K562 (cell line): ENCODE measurements at regions not wholly inside any gene's neighbourhood (a gene's known extent, or its start where the extent isn't known, plus 50 kb on each side); places are given as distances from the start of the nearest gene placed in this dataset.

Source experiments
- ARID1B ChIP-seq: fragments of 450-650 bp; IDR thresholded peaks from 2 replicates; pipeline ENCODE4 v1.6.1; 2016; ENCODE audit warnings: antibody characterized with exemption, mild to moderate bottlenecking, inconsistent platforms
- BRD9 ChIP-seq: fragments of 450-650 bp; IDR thresholded peaks from 2 replicates; pipeline ENCODE4 v1.6.1; 2018; ENCODE audit warnings: low read depth; ENCODE audit not compliant: partially characterized antibody
- CBFA2T3 ChIP-seq: fragments of 450-650 bp; IDR thresholded peaks from 2 replicates; pipeline ENCODE4 v1.6.1; 2017
- CTBP1 ChIP-seq: fragments of 450-650 bp; IDR thresholded peaks from 2 replicates; pipeline ENCODE4 v1.6.1; 2016; ENCODE audit warnings: borderline replicate concordance
- E2F5 ChIP-seq: sonication (generic); formaldehyde crosslinking; IDR thresholded peaks from 2 replicates; pipeline ENCODE4 v1.8.0; 2022; ENCODE audit warnings: mild to moderate bottlenecking, missing genetic modification reagents
- E2F8 ChIP-seq: fragments of 450-650 bp; IDR thresholded peaks from 2 replicates; pipeline ENCODE4 v1.7.1; 2018; ENCODE audit warnings: mild to moderate bottlenecking, low read depth; ENCODE audit not compliant: partially characterized antibody
- ETV1 ChIP-seq: fragments of 450-650 bp; conservative IDR thresholded peaks from 2 replicates; pipeline ENCODE4 v1.6.1; 2016; ENCODE audit warnings: missing genetic modification characterization, control low read depth, low read depth, missing compliant biosample characterization
- FOXK1 ChIP-seq: sonication (generic); formaldehyde crosslinking; IDR thresholded peaks from 2 replicates; pipeline ENCODE4 v1.8.0; 2022; ENCODE audit warnings: missing genetic modification reagents, mild to moderate bottlenecking, borderline replicate concordance
- HDAC2 ChIP-seq: fragments of 450-650 bp; IDR thresholded peaks from 2 replicates; pipeline ENCODE4 v1.6.1; 2016; ENCODE audit warnings: mild to moderate bottlenecking
- ILK ChIP-seq: fragments of 450-650 bp; IDR thresholded peaks from 2 replicates; pipeline ENCODE4 v1.6.1; 2016; ENCODE audit warnings: missing genetic modification characterization, low read depth, mild to moderate bottlenecking, missing compliant biosample characterization, moderate library complexity, borderline replicate concordance
- LEF1 ChIP-seq: fragments of 450-650 bp; IDR thresholded peaks from 2 replicates; pipeline ENCODE4 v1.6.1; 2016; ENCODE audit warnings: mild to moderate bottlenecking
- POLR2AphosphoS2 ChIP-seq: IDR thresholded peaks from 2 replicates; pipeline ENCODE4 v1.6.1; 2012; ENCODE audit warnings: low read length, improper control_type of control experiment
- POLR2B ChIP-seq: fragments of 450-650 bp; IDR thresholded peaks from 2 replicates; pipeline ENCODE4 v1.6.1; 2018; ENCODE audit warnings: low read depth; ENCODE audit not compliant: partially characterized antibody
- RBM17 ChIP-seq: fragments of 200-400 bp; formaldehyde crosslinking; IDR thresholded peaks from 2 replicates; pipeline ENCODE4 v1.6.1; 2017; ENCODE audit warnings: low read depth, mild to moderate bottlenecking, low read length, borderline replicate concordance
- RCOR1 ChIP-seq, 2 experiments: IDR thresholded peaks; 2 replicates each; pipeline ENCODE4 v1.6.1; 2012; ENCODE audit warnings: low read depth in 2 of 2, low read length in 2 of 2, borderline replicate concordance in 1 of 2, improper control_type of control experiment in 1 of 2
- SRSF9 ChIP-seq: fragments of 200-400 bp; formaldehyde crosslinking; IDR thresholded peaks from 2 replicates; pipeline ENCODE4 v1.6.1; 2017; ENCODE audit warnings: low read depth, low read length, borderline replicate concordance
- TCF3 ChIP-seq: sonication (generic); formaldehyde crosslinking; IDR thresholded peaks from 2 replicates; pipeline ENCODE4 v1.4.0; 2020; ENCODE audit warnings: mild to moderate bottlenecking, missing genetic modification reagents
- THRB ChIP-seq: fragments of 450-650 bp; formaldehyde crosslinking; conservative IDR thresholded peaks from 2 replicates; pipeline ENCODE4 v1.4.0; 2022; ENCODE audit warnings: mild to moderate bottlenecking, missing genetic modification characterization
- ZNF431 ChIP-seq: sonication (generic); formaldehyde crosslinking; IDR thresholded peaks from 2 replicates; pipeline ENCODE4 v1.8.0; 2022; ENCODE audit warnings: mild to moderate bottlenecking, missing genetic modification reagents
- ZNF77 ChIP-seq: fragments of 250-450 bp; sonication (Bioruptor Pico); IDR thresholded peaks from 2 replicates; pipeline ENCODE4 v1.5.0; 2020
- ZNF79 ChIP-seq: fragments of 250-450 bp; sonication (Bioruptor Pico); IDR thresholded peaks from 2 replicates; pipeline ENCODE4 v1.4.0; 2020; ENCODE audit warnings: low read depth, mild to moderate bottlenecking, moderate library complexity

GRCh38 chr3:101142160-101142559 lies 148.9 kb upstream of the ABI3BP start (continued):
- TF ChIP-seq RCOR1 (IDR thresholded peaks at IDR 0.05; ENCODE audit: borderline replicate concordance in 1 of 2, low read depth in 2 of 2, low read length in 2 of 2) (peak in 1 of 2 experiments; percentile 26; a peak in 1 of 4 replicates), HDAC2 (peak; percentile 40; the same call in 1 of the 2 replicates), CTBP1 (peak; percentile 55; the same call in 1 of the 2 replicates), ILK (tag) (no peak), E2F5 (CRISPR knock-in tag) (no peak), SRSF9 (no peak), ETV1 (tag) (peak; percentile 66), RBM17 (no peak), CBFA2T3 (peak; percentile 80), ZNF77 (CRISPR knock-in tag) (no peak), ZNF431 (CRISPR knock-in tag) (no peak), TCF3 (CRISPR knock-in tag) (peak; percentile 56), FOXK1 (no peak), THRB (0 out of 2 replicates have a peak, but pooled peaks have one; percentile 13), POLR2B (no peak), BRD9 (peak; percentile 22), E2F8 (peak; percentile 24), ARID1B (peak; percentile 90), ZNF79 (CRISPR knock-in tag) (no peak), POLR2AphosphoS2 (no peak), LEF1 (peak; percentile 64)
